Epithelial cell of esophagus (primary cell): ENCODE measurements at regions not wholly inside any gene's neighbourhood (a gene's known extent, or its start where the extent isn't known, plus 50 kb on each side); places are given as distances from the start of the nearest gene placed in this dataset.

ENCODE experiments used
- DNase-seq: peaks from one replicate; pipeline ENCODE4 v3.0.0; 2010; ENCODE audit warnings: low read depth
- H3K4me3 ChIP-seq: 2 replicates; pipeline ENCODE4 v1.5.1; 2011; ENCODE audit warnings: mild to moderate bottlenecking, low read length, control low read depth
- CTCF ChIP-seq: IDR thresholded peaks from 2 replicates; pipeline ENCODE4 v1.5.1; 2011; ENCODE audit warnings: low read depth, mild to moderate bottlenecking, low read length, control low read depth, inconsistent platforms; ENCODE audit not compliant: insufficient read depth; ENCODE audit errors: missing control alignments

GRCh38 chrX:46306103-46306502, 239.1 kb downstream of the ZNF674 start:
- TF ChIP-seq CTCF = no peak
- H3K4me3 ChIP-seq = no peak overlapping the region
- no peak for DNase-seq

DNA sequence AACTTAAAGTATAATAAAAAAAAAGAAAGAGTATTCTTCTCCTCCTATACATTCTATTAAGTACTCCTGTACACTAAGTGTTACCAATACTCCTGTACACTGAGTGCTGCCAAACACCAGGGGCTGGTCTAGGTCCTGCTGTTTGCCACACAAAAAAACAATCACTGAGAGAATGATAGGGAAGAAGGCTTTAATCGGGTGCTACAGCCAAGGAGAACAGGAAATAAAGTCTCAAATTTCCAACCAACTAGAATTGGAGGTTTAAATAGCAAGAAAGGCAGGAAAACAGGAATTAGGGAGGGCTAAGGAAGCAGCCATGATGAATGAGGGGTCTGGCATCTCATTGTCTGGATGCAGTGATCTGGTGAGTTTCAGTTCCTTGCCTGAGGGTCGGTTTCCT, 239.8 kb downstream of the ZNF674 start:
- no peak for TF ChIP-seq CTCF
- no peak for DNase-seq
- no peak overlapping the region for H3K4me3 ChIP-seq

DNA sequence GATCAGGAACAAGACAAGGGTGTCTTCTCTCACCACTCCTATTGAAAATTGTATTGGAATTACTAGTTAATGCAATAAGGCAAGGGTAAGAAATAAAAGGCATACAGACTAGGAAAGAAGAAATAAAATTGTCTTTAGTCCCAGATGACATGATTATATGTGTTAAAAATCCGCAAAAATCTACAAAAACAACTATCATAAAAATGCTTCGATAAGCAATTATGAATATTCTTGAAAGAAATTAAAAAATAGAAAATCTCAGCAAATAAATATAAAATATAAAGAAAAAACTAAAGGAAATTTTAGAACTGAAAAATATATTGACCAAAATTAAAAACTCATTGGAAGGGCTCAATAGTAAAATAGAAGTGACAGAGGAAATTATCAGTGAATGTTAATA, 243.3 kb downstream of the ZNF674 start:
- no peak for DNase-seq
- H3K4me3 ChIP-seq = no peak overlapping the region
- TF ChIP-seq CTCF = no peak

DNA sequence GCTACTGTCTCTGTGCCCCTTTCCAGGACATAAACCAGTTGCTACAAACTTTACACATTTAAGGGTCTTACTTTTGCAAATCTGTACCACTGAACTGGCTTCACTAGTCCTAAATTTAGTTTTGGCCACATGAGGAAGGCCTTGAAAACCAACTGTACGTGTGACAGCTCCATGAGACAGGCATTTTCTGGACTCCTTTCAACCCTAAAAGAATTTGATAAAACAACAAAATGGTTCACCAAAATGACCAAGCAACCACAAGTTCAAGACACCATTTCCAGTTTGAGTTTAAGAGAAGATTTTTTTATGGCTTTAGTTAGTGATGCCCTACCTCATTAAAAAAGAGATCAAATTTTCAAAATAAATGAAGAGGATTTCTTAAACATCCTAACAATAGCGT, 246.4 kb downstream of the ZNF674 start:
- DNase-seq = no peak
- no peak for TF ChIP-seq CTCF
- H3K4me3 ChIP-seq = no peak overlapping the region

DNA sequence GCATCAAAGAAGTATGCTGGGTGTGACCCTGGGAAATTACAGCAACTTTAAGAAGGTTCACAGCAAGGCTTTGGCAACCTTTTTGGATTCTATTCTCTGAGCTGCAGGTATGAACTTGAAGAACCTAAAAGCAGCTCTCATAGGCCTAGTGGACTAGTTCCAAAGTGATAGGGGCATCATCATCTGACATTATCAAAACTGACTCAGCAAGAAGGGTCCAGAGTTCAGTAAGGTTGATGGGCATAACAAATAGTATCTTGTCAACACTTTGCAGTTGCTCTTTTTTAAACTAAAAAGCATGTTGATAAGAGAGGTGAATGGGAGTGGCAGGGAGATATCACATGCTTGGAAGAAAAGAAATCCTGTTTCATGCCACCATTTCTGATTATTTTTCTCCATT, 249.3 kb downstream of the ZNF674 start:
- no peak for DNase-seq
- no peak for TF ChIP-seq CTCF
- no peak overlapping the region for H3K4me3 ChIP-seq

- no peak for DNase-seq
- no peak for TF ChIP-seq CTCF
- no peak overlapping the region for H3K4me3 ChIP-seq
Observed at GRCh38 chrX:46294234-46294633, 251.0 kb downstream of the ZNF674 start.

- no peak overlapping the region for H3K4me3 ChIP-seq
- TF ChIP-seq CTCF = no peak
- DNase-seq = peak; percentile 58
Observed at GRCh38 chrX:46279925-46280313, 265.3 kb downstream of the ZNF674 start.
